ENCODE measurements at regions not wholly inside any gene's neighbourhood (a gene's known extent, or its start where the extent isn't known, plus 50 kb on each side); places are given as distances from the start of the nearest gene placed in this dataset.

GRCh38 chr11:116577956-116578355 is 194.8 kb downstream of the BUD13 start:
- no peak for TF ChIP-seq BACH2 (CRISPR knock-in tag; IDR thresholded peaks at IDR 0.05; ENCODE audit: borderline replicate concordance)
- TF ChIP-seq ZFP3 (CRISPR knock-in tag; IDR thresholded peaks at IDR 0.05) = no peak
- no peak for TF ChIP-seq ZFP30 (CRISPR knock-in tag; IDR thresholded peaks at IDR 0.05)
- no peak for TF ChIP-seq ZNF70 (CRISPR knock-in tag; IDR thresholded peaks at IDR 0.05)
- TF ChIP-seq TOX (CRISPR knock-in tag; IDR thresholded peaks at IDR 0.05; ENCODE audit: borderline replicate concordance) = no peak
- no peak for TF ChIP-seq PATZ1 (CRISPR knock-in tag; IDR thresholded peaks at IDR 0.05; ENCODE audit: borderline replicate concordance)
- no peak for TF ChIP-seq POU6F1 (CRISPR knock-in tag; IDR thresholded peaks at IDR 0.05; ENCODE audit: borderline replicate concordance, low read depth)
- TF ChIP-seq GLIS3 (CRISPR knock-in tag; IDR thresholded peaks at IDR 0.05) = no peak
- no peak for TF ChIP-seq ZNF8 (CRISPR knock-in tag; IDR thresholded peaks at IDR 0.05)
- TF ChIP-seq CSDC2 (CRISPR knock-in tag; IDR thresholded peaks at IDR 0.05) = no peak
- TF ChIP-seq OSR1 (CRISPR knock-in tag; IDR thresholded peaks at IDR 0.05) = no peak
